ENCODE measurements at regions not wholly inside any gene's neighbourhood (a gene's known extent, or its start where the extent isn't known, plus 50 kb on each side); places are given as distances from the start of the nearest gene placed in this dataset.
A peak's percentile ranks its signal among the peaks of the same experiment; 100 is the strongest.

GRCh38 chr4:43126595-43126994 lies 234.1 kb downstream of the GRXCR1 start:
- Histone ChIP-seq H3K36me3 (ENCODE audit: low read length) (no peaks in the 10 kb centered on the region), H3K9me3 (ENCODE audit: insufficient read depth, low read length) (no peaks in the 10 kb centered on the region), H3K9me2 (replicated peaks; ENCODE audit: insufficient read depth, low read length) (no peaks in the 10 kb centered on the region), H3K9ac (ENCODE audit: low read length) (no peak overlapping the region), H3K27ac (ENCODE audit: low read depth, low read length) (no peak overlapping the region), H3K27me3 (ENCODE audit: low read length) (no peaks in the 10 kb centered on the region), H3K79me2 (ENCODE audit: insufficient read depth, low read length) (no peaks in the 10 kb centered on the region), H2AFZ (ENCODE audit: low read depth, low read length, severe bottlenecking) (no peak overlapping the region), H3F3A (ENCODE audit: insufficient read depth) (no peaks in the 10 kb centered on the region), H4K20me1 (ENCODE audit: low read depth, low read length) (no peaks in the 10 kb centered on the region), H3K4me2 (ENCODE audit: low read depth, low read length, poor library complexity, severe bottlenecking) (no peak overlapping the region), H3K4me3 (ENCODE audit: insufficient read depth, low read length, poor library complexity, severe bottlenecking) (no peak overlapping the region)
- no peak for TF ChIP-seq EZH2phosphoT487 (conservative IDR thresholded peaks at IDR 0.05; ENCODE audit: low read length)
- no peak for TF ChIP-seq CTCF (IDR thresholded peaks at IDR 0.05; ENCODE audit: insufficient read depth, low read length, poor library complexity, severe bottlenecking)

- Histone ChIP-seq H3K27me3 (ENCODE audit: low read length) (no peaks in the 10 kb centered on the region), H3K79me2 (ENCODE audit: insufficient read depth, low read length) (no peaks in the 10 kb centered on the region), H3K4me2 (ENCODE audit: low read depth, low read length, poor library complexity, severe bottlenecking) (no peak overlapping the region), H4K20me1 (ENCODE audit: low read depth, low read length) (no peaks in the 10 kb centered on the region), H3K4me3 (ENCODE audit: insufficient read depth, low read length, poor library complexity, severe bottlenecking) (no peak overlapping the region), H3K9ac (ENCODE audit: low read length) (no peak overlapping the region), H2AFZ (ENCODE audit: low read depth, low read length, severe bottlenecking) (no peak overlapping the region), H3K36me3 (ENCODE audit: low read length) (no peaks in the 10 kb centered on the region), H3K9me3 (ENCODE audit: insufficient read depth, low read length) (no peaks in the 10 kb centered on the region), H3K9me2 (replicated peaks; ENCODE audit: insufficient read depth, low read length) (no peaks in the 10 kb centered on the region), H3K27ac (ENCODE audit: low read depth, low read length) (no peak overlapping the region), H3F3A (ENCODE audit: insufficient read depth) (no peaks in the 10 kb centered on the region)
- no peak for TF ChIP-seq CTCF (IDR thresholded peaks at IDR 0.05; ENCODE audit: insufficient read depth, low read length, poor library complexity, severe bottlenecking)
- TF ChIP-seq EZH2phosphoT487 (conservative IDR thresholded peaks at IDR 0.05; ENCODE audit: low read length): no peak
Observed at GRCh38 chr4:43130228-43131021, 237.9 kb downstream of the GRXCR1 start.

- no peak overlapping the region for H3K27ac ChIP-seq (ENCODE audit: low read depth, low read length)
- no peak overlapping the region for H3K4me3 ChIP-seq (ENCODE audit: insufficient read depth, low read length, poor library complexity, severe bottlenecking)
- H3K9me3 ChIP-seq (ENCODE audit: insufficient read depth, low read length): no peaks in the 10 kb centered on the region
- H4K20me1 ChIP-seq (ENCODE audit: low read depth, low read length): no peaks in the 10 kb centered on the region
- H2AFZ ChIP-seq (ENCODE audit: low read depth, low read length, severe bottlenecking): no peak overlapping the region
- no peaks in the 10 kb centered on the region for H3K27me3 ChIP-seq (ENCODE audit: low read length)
- H3F3A ChIP-seq (ENCODE audit: insufficient read depth): no peaks in the 10 kb centered on the region
- no peaks in the 10 kb centered on the region for H3K36me3 ChIP-seq (ENCODE audit: low read length)
- no peak for TF ChIP-seq EZH2phosphoT487 (conservative IDR thresholded peaks at IDR 0.05; ENCODE audit: low read length)
- TF ChIP-seq CTCF (IDR thresholded peaks at IDR 0.05; ENCODE audit: insufficient read depth, low read length, poor library complexity, severe bottlenecking): peak; percentile 81
- H3K9me2 ChIP-seq (replicated peaks; ENCODE audit: insufficient read depth, low read length): no peaks in the 10 kb centered on the region
- H3K9ac ChIP-seq (ENCODE audit: low read length): no peak overlapping the region
- peak overlapping the region; percentile 46 for H3K4me2 ChIP-seq (ENCODE audit: low read depth, low read length, poor library complexity, severe bottlenecking)
- H3K79me2 ChIP-seq (ENCODE audit: insufficient read depth, low read length): no peaks in the 10 kb centered on the region
Observed at GRCh38 chr4:43132010-43132582, 239.6 kb downstream of the GRXCR1 start.

Measured in SU-DHL-6 (cell line).